ENCODE measurements at regions not wholly inside any gene's neighbourhood (a gene's known extent, or its start where the extent isn't known, plus 50 kb on each side); places are given as distances from the start of the nearest gene placed in this dataset.

DNA sequence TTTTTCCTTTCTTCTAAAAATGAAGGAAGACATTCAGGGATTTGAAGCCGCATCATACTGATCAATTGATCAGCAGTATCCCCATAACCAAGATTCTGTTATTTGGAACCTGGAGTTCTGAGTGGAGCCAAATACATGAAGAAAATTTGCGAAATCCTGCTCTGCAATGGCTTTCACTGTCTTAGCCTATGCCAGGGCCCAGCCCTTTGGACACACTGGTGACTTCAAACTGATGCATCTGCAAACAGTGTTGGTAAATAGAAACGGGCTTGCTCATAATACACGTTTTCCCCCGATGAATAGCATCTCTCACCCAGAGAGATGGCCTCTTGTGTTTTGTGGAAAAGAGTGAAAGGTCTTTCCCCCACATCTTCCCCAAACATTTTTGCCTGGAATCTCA, 87.6 kb upstream of the TOX3 start:
- H3K27ac Mint-ChIP-seq = no peak overlapping the region
- no peaks in the 10 kb centered on the region for H3K4me1 Mint-ChIP-seq
- no peaks in the 10 kb centered on the region for H3K36me3 Mint-ChIP-seq (ENCODE audit: low read depth)
- no peak overlapping the region for H3K4me3 Mint-ChIP-seq
- POLR2A ChIA-PET = no interaction called here
- CTCF ChIA-PET = no interaction called here
- H3K9me3 Mint-ChIP-seq = peaks cover 7% of the 10 kb centered on the region
- H3K27me3 Mint-ChIP-seq = no peaks in the 10 kb centered on the region
- DNase-seq = no peak

DNA sequence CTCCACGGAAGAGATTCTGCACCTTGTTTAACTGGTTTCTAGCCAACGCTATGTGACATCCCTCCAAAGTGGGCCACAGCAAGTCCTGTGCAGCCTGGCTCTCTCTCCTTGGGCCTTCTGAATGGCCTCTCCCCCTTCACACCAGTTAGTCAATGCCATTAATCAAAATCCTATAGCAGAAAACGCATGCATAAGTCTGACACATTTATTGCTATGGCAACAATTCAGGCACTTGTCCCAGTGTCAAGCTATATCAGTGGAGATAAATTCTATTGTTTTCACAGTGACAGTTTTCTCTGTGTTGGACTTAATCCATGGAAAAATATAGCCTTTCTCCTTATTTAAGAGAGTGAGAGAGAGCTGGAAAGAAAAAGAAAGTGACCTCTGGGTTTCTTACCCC, 87.2 kb upstream of the TOX3 start:
- Mint-ChIP-seq H3K36me3 (ENCODE audit: low read depth) (no peaks in the 10 kb centered on the region), H3K9me3 (peaks cover 7% of the 10 kb centered on the region), H3K4me1 (no peaks in the 10 kb centered on the region), H3K27me3 (no peaks in the 10 kb centered on the region), H3K27ac (no peak overlapping the region), H3K4me3 (no peak overlapping the region)
- ChIA-PET CTCF (interaction anchor here (1.2 kb wide), 1 partner anchor 15 kb away, joined by 3 read pairs; no protein-coding TSS in a partner anchor), POLR2A (no interaction called here)
- no peak for DNase-seq

DNA sequence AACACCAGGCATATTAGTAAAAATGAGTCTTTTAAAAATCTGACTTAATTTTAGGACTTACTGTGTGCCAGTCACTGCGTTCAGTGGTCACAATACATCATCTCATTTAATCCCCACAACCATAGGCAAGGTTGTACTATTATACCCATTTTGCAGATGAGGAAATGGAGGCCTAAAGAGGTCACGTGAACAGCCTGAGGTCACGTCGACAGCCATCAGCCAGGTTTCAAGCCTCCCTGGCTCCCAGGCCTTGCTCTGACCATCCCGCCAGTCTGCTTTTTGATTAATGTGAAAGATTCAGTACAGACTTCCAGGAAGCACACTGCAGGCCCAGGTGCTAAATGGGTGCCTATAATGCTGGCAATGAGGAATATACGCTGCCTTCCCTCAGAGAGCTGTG, 86.3 kb upstream of the TOX3 start:
- H3K36me3 Mint-ChIP-seq (ENCODE audit: low read depth) = no peaks in the 10 kb centered on the region
- H3K27me3 Mint-ChIP-seq = no peaks in the 10 kb centered on the region
- ChIA-PET POLR2A (no interaction called here), CTCF (interaction anchor here (1.2 kb wide), 1 partner anchor 16 kb away, joined by 3 read pairs; no protein-coding TSS in a partner anchor)
- H3K27ac Mint-ChIP-seq = no peak overlapping the region
- H3K4me1 Mint-ChIP-seq = no peaks in the 10 kb centered on the region
- no peak overlapping the region for H3K4me3 Mint-ChIP-seq
- peaks cover 7% of the 10 kb centered on the region for H3K9me3 Mint-ChIP-seq
- no peak for DNase-seq

- ChIA-PET POLR2A (no interaction called here), CTCF (no interaction called here)
- Mint-ChIP-seq H3K36me3 (ENCODE audit: low read depth) (no peaks in the 10 kb centered on the region), H3K9me3 (peaks cover 7% of the 10 kb centered on the region), H3K4me3 (no peak overlapping the region), H3K27ac (no peak overlapping the region), H3K27me3 (no peaks in the 10 kb centered on the region), H3K4me1 (no peaks in the 10 kb centered on the region)
- DNase-seq = no peak
Measured at GRCh38 chr16:52631711-52632110, 84.8 kb upstream of the TOX3 start.

GRCh38 chr16:52630711-52631110, 83.8 kb upstream of the TOX3 start:
- ChIA-PET CTCF (no interaction called here), POLR2A (no interaction called here)
- no peaks in the 10 kb centered on the region for H3K27me3 Mint-ChIP-seq
- no peaks in the 10 kb centered on the region for H3K36me3 Mint-ChIP-seq (ENCODE audit: low read depth)
- H3K4me3 Mint-ChIP-seq = no peak overlapping the region
- no peak overlapping the region for H3K27ac Mint-ChIP-seq
- no peaks in the 10 kb centered on the region for H3K4me1 Mint-ChIP-seq
- no peak for DNase-seq
- H3K9me3 Mint-ChIP-seq = peaks cover 3% of the 10 kb centered on the region

- no peak overlapping the region for H3K27ac Mint-ChIP-seq
- no peaks in the 10 kb centered on the region for H3K36me3 Mint-ChIP-seq (ENCODE audit: low read depth)
- no peaks in the 10 kb centered on the region for H3K27me3 Mint-ChIP-seq
- no peak overlapping the region for H3K4me3 Mint-ChIP-seq
- peaks cover 3% of the 10 kb centered on the region for H3K9me3 Mint-ChIP-seq
- H3K4me1 Mint-ChIP-seq = no peaks in the 10 kb centered on the region
- no peak for DNase-seq
- POLR2A ChIA-PET = no interaction called here
- CTCF ChIA-PET = no interaction called here
Measured at GRCh38 chr16:52629296-52629695, 82.4 kb upstream of the TOX3 start.

DNA sequence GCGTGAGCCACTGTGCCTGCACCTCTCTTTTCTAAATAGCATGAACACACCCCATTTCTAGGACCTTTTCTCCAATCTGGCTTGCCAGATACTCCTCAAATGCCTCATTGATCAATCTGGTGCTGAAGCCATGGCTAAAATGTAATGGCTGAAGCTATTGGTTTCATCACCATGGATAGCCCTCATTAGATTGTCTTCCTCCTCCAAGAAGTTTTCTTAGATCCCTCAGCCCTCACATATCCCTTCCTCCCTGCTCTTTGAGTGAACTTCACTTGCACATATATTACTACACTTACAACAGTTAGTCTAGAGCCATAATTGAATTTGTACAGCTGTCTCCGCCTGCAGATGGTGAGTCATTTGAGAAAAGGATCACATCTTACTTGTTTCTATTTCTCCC, 77.9 kb upstream of the TOX3 start:
- Mint-ChIP-seq H3K4me1 (no peaks in the 10 kb centered on the region), H3K27ac (no peak overlapping the region), H3K36me3 (ENCODE audit: low read depth) (no peaks in the 10 kb centered on the region), H3K27me3 (no peaks in the 10 kb centered on the region), H3K9me3 (no peaks in the 10 kb centered on the region), H3K4me3 (no peak overlapping the region)
- POLR2A ChIA-PET = no interaction called here
- CTCF ChIA-PET = interaction anchor here (0.6 to 0.7 kb wide), 2 partner anchors 14 to 1246 kb away, joined by 3 read pairs; no protein-coding TSS in a partner anchor
- no peak for DNase-seq

- Mint-ChIP-seq H3K27me3 (no peaks in the 10 kb centered on the region), H3K4me3 (no peak overlapping the region), H3K9me3 (no peaks in the 10 kb centered on the region), H3K4me1 (no peaks in the 10 kb centered on the region), H3K27ac (no peak overlapping the region), H3K36me3 (ENCODE audit: low read depth) (no peaks in the 10 kb centered on the region)
- CTCF ChIA-PET = no interaction called here
- DNase-seq = no peak
- POLR2A ChIA-PET = no interaction called here
Measured at GRCh38 chr16:52621651-52622050, 74.7 kb upstream of the TOX3 start.

- DNase-seq = no peak
- Mint-ChIP-seq H3K9me3 (no peaks in the 10 kb centered on the region), H3K36me3 (ENCODE audit: low read depth) (no peaks in the 10 kb centered on the region)
Measured at GRCh38 chr16:52618753-52619497, 72.0 kb upstream of the TOX3 start.

DNA sequence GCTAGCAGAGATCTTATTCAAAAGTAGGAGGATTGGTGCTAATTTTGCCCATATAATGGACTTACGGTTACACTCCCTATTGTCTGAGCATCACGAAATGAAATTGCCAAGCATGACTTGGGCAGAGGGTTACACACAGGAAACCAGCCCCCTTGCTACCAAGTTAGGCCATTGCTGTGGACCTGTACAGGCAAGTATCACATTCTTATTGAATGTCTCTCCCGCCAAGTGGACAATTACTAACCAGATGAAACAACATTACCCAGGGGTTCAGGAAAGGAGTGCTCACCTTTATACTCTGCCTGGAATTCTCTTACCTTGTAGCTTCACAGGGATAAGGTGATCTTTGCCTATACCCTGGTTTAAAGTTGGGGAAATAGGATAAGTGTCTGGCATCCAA, 70.6 kb upstream of the TOX3 start:
- no peak for DNase-seq
- Mint-ChIP-seq H3K27me3 (no peaks in the 10 kb centered on the region), H3K36me3 (ENCODE audit: low read depth) (no peaks in the 10 kb centered on the region), H3K9me3 (no peaks in the 10 kb centered on the region), H3K4me3 (no peak overlapping the region), H3K27ac (no peak overlapping the region), H3K4me1 (no peaks in the 10 kb centered on the region)
- ChIA-PET POLR2A (no interaction called here), CTCF (no interaction called here)

More at GRCh38 chr16:52618753-52619497, 72.0 kb upstream of the TOX3 start:
- Mint-ChIP-seq H3K4me3 (no peak overlapping the region), H3K4me1 (no peaks in the 10 kb centered on the region), H3K27ac (no peak overlapping the region), H3K27me3 (no peaks in the 10 kb centered on the region)
- CTCF ChIA-PET = interaction anchor here (0.6 kb wide), 1 partner anchor 267 kb away, joined by 4 read pairs; no protein-coding TSS in a partner anchor
- POLR2A ChIA-PET = no interaction called here

GRCh38 chr16:52613508-52613907, 66.6 kb upstream of the TOX3 start:
- CTCF ChIA-PET = no interaction called here

DNA sequence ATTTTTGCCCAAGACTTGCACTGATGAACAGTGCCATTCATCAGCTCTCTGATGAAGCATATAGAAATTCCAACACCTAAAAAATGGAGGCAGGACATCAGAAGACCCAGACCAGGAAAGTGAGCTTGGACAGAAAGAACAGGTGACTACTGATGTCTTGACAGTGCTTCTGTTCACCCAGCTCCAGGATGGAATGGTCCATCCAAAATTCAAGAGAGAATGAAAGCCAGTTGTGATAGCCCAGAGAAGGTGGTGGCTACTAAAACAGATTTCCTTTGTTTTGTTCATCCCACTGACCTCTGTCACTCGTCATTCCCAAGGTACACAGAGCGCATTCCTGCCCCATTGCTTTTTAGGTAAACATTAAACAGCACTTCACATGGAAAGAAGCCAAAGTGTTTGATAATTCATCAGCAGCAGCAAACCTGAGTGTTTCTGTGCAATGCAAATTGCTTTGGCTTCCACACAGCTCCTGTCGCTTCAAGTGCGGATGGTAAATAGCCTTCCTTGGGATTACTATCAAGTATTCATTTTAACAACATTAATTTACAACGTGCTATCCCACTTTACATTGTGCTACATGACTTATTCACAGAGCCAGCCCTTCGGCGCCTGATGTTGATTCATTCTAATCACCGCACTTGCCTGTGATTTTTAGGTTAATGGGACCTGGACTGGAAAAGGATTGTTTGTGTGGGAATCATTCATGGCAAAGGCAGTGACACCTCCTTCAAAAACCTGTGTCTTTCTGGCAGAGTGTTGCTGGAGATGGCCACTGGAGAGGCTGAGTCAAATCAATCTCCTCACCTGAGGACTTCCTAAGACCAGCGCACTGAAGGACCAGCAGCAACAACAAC, 65.1 kb upstream of the TOX3 start:
- CTCF ChIA-PET = no interaction called here
- Mint-ChIP-seq H3K27me3 (no peaks in the 10 kb centered on the region), H3K4me1 (no peaks in the 10 kb centered on the region), H3K9me3 (peaks cover 4% of the 10 kb centered on the region), H3K4me3 (no peak overlapping the region), H3K36me3 (ENCODE audit: low read depth) (no peaks in the 10 kb centered on the region), H3K27ac (no peak overlapping the region)
- DNase-seq = no peak
- POLR2A ChIA-PET = no interaction called here

More at GRCh38 chr16:52613508-52613907, 66.6 kb upstream of the TOX3 start:
- POLR2A ChIA-PET = no interaction called here
- peaks cover 4% of the 10 kb centered on the region for H3K9me3 Mint-ChIP-seq
- H3K36me3 Mint-ChIP-seq (ENCODE audit: low read depth) = no peaks in the 10 kb centered on the region
- no peaks in the 10 kb centered on the region for H3K4me1 Mint-ChIP-seq
- H3K4me3 Mint-ChIP-seq = no peak overlapping the region
- DNase-seq = no peak
- no peaks in the 10 kb centered on the region for H3K27me3 Mint-ChIP-seq
- H3K27ac Mint-ChIP-seq = no peak overlapping the region

- ChIA-PET CTCF (no interaction called here), POLR2A (no interaction called here)
Measured at GRCh38 chr16:52603015-52603414, 56.1 kb upstream of the TOX3 start.

More at GRCh38 chr16:52603015-52603414, 56.1 kb upstream of the TOX3 start:
- H3K4me1 Mint-ChIP-seq = no peaks in the 10 kb centered on the region
- no peaks in the 10 kb centered on the region for H3K36me3 Mint-ChIP-seq (ENCODE audit: low read depth)
- H3K9me3 Mint-ChIP-seq = no peaks in the 10 kb centered on the region
- H3K27ac Mint-ChIP-seq = no peak overlapping the region
- no peak for DNase-seq
- H3K27me3 Mint-ChIP-seq = no peaks in the 10 kb centered on the region
- no peak overlapping the region for H3K4me3 Mint-ChIP-seq

Data from activated CD4-positive, alpha-beta T cell treated with anti-CD3 and anti-CD28 coated beads, Interleukin-2, amount 10 ng/mL, durations not matched to agents 7 days and 5 days (primary cell).